ENCODE measurements at regions not wholly inside any gene's neighbourhood (a gene's known extent, or its start where the extent isn't known, plus 50 kb on each side); places are given as distances from the start of the nearest gene placed in this dataset.

- no peak for DNase-seq
- 80 to 95% (median 88%) methylated on average over 5 of the region's 5 CpGs for WGBS, 5 donors
- no peaks in the 10 kb centered on the region for H3K4me1 ChIP-seq
- H3K36me3 ChIP-seq = no peaks in the 10 kb centered on the region
- H3K4me3 ChIP-seq = no peak overlapping the region
- H3K27ac ChIP-seq = no peak overlapping the region
- peaks cover 0 to 14% (median 0%) of the 10 kb centered on the region in 7 donors for H3K27me3 ChIP-seq (replicated peaks in 1 of 7)
- intact Hi-C loops (cut with DNase I; ENCODE audit: low total_unique reads) = no loop called here
- TF ChIP-seq CTCF (IDR thresholded peaks at IDR 0.05 in 8 of 11, conservative IDR thresholded peaks at IDR 0.05 in 3 of 11) (no peak), POLR2A (IDR thresholded peaks at IDR 0.05) (no peak), POLR2AphosphoS5 (IDR thresholded peaks at IDR 0.05) (no peak)
- H3K9me3 ChIP-seq = no peaks in the 10 kb centered on the region
Measured at GRCh38 chr11:33616552-33616951, 84.1 kb downstream of the C11orf91 start.

- no peaks in the 10 kb centered on the region for H3K4me1 ChIP-seq
- H3K36me3 ChIP-seq = no peaks in the 10 kb centered on the region
- no peaks in the 10 kb centered on the region for H3K9me3 ChIP-seq
- TF ChIP-seq POLR2A (IDR thresholded peaks at IDR 0.05) (no peak), POLR2AphosphoS5 (IDR thresholded peaks at IDR 0.05) (no peak), CTCF (IDR thresholded peaks at IDR 0.05 in 8 of 11, conservative IDR thresholded peaks at IDR 0.05 in 3 of 11) (no peak)
- no peak overlapping the region for H3K27ac ChIP-seq
- peaks cover 0 to 14% (median 0%) of the 10 kb centered on the region in 7 donors for H3K27me3 ChIP-seq (replicated peaks in 1 of 7)
- intact Hi-C loops (cut with DNase I; ENCODE audit: low total_unique reads) = no loop called here
- H3K4me3 ChIP-seq = no peak overlapping the region
- WGBS, 5 donors = 50 to 67% (median 60%) methylated on average over 3 of the region's 3 CpGs
- no peak for DNase-seq
Measured at GRCh38 chr11:33615751-33616150, 84.9 kb downstream of the C11orf91 start.

- 43 to 100% (median 96%) methylated on average over 2 of the region's 2 CpGs for WGBS, 5 donors
- H3K36me3 ChIP-seq = no peaks in the 10 kb centered on the region
- no peak for DNase-seq
- TF ChIP-seq CTCF (IDR thresholded peaks at IDR 0.05 in 8 of 11, conservative IDR thresholded peaks at IDR 0.05 in 3 of 11) = no peak
- TF ChIP-seq POLR2A (IDR thresholded peaks at IDR 0.05) = no peak
- no peak for TF ChIP-seq POLR2AphosphoS5 (IDR thresholded peaks at IDR 0.05)
- H3K27me3 ChIP-seq (replicated peaks in 1 of 7) = peaks cover 0 to 14% (median 0%) of the 10 kb centered on the region in 7 donors
- no peak overlapping the region for H3K27ac ChIP-seq
- no peaks in the 10 kb centered on the region for H3K9me3 ChIP-seq
- H3K4me1 ChIP-seq = no peaks in the 10 kb centered on the region
- intact Hi-C loops (cut with DNase I; ENCODE audit: low total_unique reads) = no loop called here
- no peak overlapping the region for H3K4me3 ChIP-seq
Measured at GRCh38 chr11:33613404-33613803, 87.2 kb downstream of the C11orf91 start.

DNA sequence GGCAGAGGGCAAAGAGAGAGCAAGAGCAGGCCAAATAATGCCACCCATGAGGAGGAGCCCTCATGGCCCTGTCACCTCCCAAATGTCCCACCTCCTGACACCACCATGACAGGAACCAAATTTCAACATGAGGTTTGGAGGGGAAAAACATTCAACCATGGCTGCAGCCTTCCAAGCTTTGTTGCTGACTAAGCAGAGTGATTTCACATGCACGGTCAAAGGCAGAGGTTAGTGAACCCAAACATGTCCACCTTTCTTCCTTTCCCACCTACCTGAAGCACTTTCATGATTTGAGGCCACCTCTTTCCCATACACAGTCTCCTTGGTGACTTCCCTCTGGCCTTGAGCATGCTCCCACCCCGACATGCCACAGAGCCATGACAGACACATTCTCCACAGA lies 89.7 kb downstream of the C11orf91 start:
- Histone ChIP-seq H3K36me3 (no peaks in the 10 kb centered on the region), H3K4me1 (no peaks in the 10 kb centered on the region), H3K27ac (no peak overlapping the region), H3K4me3 (no peak overlapping the region), H3K9me3 (no peaks in the 10 kb centered on the region), H3K27me3 (replicated peaks in 1 of 7) (peaks cover 0 to 1% (median 0%) of the 10 kb centered on the region in 7 donors)
- 64 to 85% (median 76%) methylated on average over 2 of the region's 2 CpGs for WGBS, 5 donors
- intact Hi-C loops (cut with DNase I; ENCODE audit: low total_unique reads) = no loop called here
- DNase-seq = no peak
- TF ChIP-seq CTCF (IDR thresholded peaks at IDR 0.05 in 8 of 11, conservative IDR thresholded peaks at IDR 0.05 in 3 of 11) = no peak
- TF ChIP-seq POLR2AphosphoS5 (IDR thresholded peaks at IDR 0.05) = no peak
- TF ChIP-seq POLR2A (IDR thresholded peaks at IDR 0.05) = no peak

All from spleen (tissue), 11 donors.